ENCODE measurements at regions not wholly inside any gene's neighbourhood (a gene's known extent, or its start where the extent isn't known, plus 50 kb on each side); places are given as distances from the start of the nearest gene placed in this dataset.

- DNase-seq = no peak
Measured at GRCh38 chr11:29029452-29029851, 921.3 kb downstream of the METTL15 start.

- DNase-seq = no peak
Measured at GRCh38 chr11:29027436-29027835, 919.2 kb downstream of the METTL15 start.

GRCh38 chr11:29026286-29026685 lies 918.1 kb downstream of the METTL15 start:
- DNase-seq = no peak

- no peak for DNase-seq
Measured at GRCh38 chr11:29025001-29025400, 916.8 kb downstream of the METTL15 start.

GRCh38 chr11:29024386-29024785 lies 916.2 kb downstream of the METTL15 start:
- DNase-seq = no peak

GRCh38 chr11:29023761-29024160 lies 915.6 kb downstream of the METTL15 start:
- no peak for DNase-seq

GRCh38 chr11:29022676-29023075 lies 914.5 kb downstream of the METTL15 start:
- no peak for DNase-seq

- DNase-seq = no peak
Measured at GRCh38 chr11:29019960-29020683, 911.9 kb downstream of the METTL15 start.

GRCh38 chr11:29018631-29019030 lies 910.4 kb downstream of the METTL15 start:
- DNase-seq = no peak

GRCh38 chr11:29017941-29018340 lies 909.8 kb downstream of the METTL15 start:
- DNase-seq = no peak

GRCh38 chr11:29012507-29012906 lies 904.3 kb downstream of the METTL15 start:
- no peak for DNase-seq

GRCh38 chr11:29009426-29009825 lies 901.2 kb downstream of the METTL15 start:
- DNase-seq = no peak

GRCh38 chr11:29008481-29008880 lies 900.3 kb downstream of the METTL15 start:
- DNase-seq = no peak

- DNase-seq = no peak
Measured at GRCh38 chr11:29006668-29007067, 898.5 kb downstream of the METTL15 start.

GRCh38 chr11:29005401-29005980 lies 897.3 kb downstream of the METTL15 start:
- no peak for DNase-seq

- no peak for DNase-seq
Measured at GRCh38 chr11:29002816-29003215, 894.6 kb downstream of the METTL15 start.

GRCh38 chr11:28999620-29000019 lies 891.4 kb downstream of the METTL15 start:
- no peak for DNase-seq

- DNase-seq = no peak
Measured at GRCh38 chr11:28992996-28993395, 884.8 kb downstream of the METTL15 start.

- no peak for DNase-seq
Measured at GRCh38 chr11:28984231-28984630, 876.0 kb downstream of the METTL15 start.

GRCh38 chr11:28983780-28984179 lies 875.6 kb downstream of the METTL15 start:
- no peak for DNase-seq

GRCh38 chr11:28981381-28981780 lies 873.2 kb downstream of the METTL15 start:
- no peak for DNase-seq

- no peak for DNase-seq
Measured at GRCh38 chr11:28976801-28977145, 868.6 kb downstream of the METTL15 start.

- DNase-seq = no peak
Measured at GRCh38 chr11:28976012-28976800, 868.0 kb downstream of the METTL15 start.

GRCh38 chr11:28969832-28970231 lies 861.6 kb downstream of the METTL15 start:
- DNase-seq = no peak
